Fibroblast of pulmonary artery (primary cell): ENCODE measurements at regions not wholly inside any gene's neighbourhood (a gene's known extent, or its start where the extent isn't known, plus 50 kb on each side); places are given as distances from the start of the nearest gene placed in this dataset.

Source experiments
- DNase-seq: peaks from one replicate; pipeline ENCODE4 v3.0.0-alpha.2; 2010; ENCODE audit warnings: low read depth
- H3K4me3 ChIP-seq: replicated peaks from 2 replicates; pipeline ENCODE4 v1.5.1; 2011; ENCODE audit warnings: low read depth, mild to moderate bottlenecking, control low read depth, low read length, moderate library complexity
- TF ChIP-seq, protein P1 (sequence below): IDR thresholded peaks from 2 replicates; pipeline ENCODE4 v1.5.1; 2011; ENCODE audit warnings: mild to moderate bottlenecking, control low read depth, low read length, inconsistent platforms; ENCODE audit errors: missing control alignments

DNA sequence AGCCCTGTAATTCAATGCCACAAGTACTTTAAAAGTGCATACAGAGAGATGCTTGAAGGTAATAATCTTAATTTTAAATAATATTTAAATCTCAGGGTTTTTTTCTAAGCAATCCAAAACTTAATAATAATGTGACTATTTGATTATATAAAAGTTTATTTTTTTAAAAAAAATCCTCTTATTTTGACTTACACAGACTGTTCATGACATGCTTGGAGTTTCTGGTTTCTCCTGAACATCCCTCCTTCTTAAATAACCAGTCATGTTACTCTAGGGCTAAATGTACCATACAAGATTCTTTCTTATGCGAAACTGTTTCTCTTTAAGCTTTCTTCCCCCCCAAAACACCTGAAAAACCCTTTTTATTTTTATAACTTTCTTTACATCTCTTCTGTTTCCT, 58.2 kb upstream of the SLC2A13 start:
- DNase-seq: no peak
- TF ChIP-seq, protein P1, sequence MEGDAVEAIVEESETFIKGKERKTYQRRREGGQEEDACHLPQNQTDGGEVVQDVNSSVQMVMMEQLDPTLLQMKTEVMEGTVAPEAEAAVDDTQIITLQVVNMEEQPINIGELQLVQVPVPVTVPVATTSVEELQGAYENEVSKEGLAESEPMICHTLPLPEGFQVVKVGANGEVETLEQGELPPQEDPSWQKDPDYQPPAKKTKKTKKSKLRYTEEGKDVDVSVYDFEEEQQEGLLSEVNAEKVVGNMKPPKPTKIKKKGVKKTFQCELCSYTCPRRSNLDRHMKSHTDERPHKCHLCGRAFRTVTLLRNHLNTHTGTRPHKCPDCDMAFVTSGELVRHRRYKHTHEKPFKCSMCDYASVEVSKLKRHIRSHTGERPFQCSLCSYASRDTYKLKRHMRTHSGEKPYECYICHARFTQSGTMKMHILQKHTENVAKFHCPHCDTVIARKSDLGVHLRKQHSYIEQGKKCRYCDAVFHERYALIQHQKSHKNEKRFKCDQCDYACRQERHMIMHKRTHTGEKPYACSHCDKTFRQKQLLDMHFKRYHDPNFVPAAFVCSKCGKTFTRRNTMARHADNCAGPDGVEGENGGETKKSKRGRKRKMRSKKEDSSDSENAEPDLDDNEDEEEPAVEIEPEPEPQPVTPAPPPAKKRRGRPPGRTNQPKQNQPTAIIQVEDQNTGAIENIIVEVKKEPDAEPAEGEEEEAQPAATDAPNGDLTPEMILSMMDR: no peak
- H3K4me3 ChIP-seq: no peak overlapping the region

DNA sequence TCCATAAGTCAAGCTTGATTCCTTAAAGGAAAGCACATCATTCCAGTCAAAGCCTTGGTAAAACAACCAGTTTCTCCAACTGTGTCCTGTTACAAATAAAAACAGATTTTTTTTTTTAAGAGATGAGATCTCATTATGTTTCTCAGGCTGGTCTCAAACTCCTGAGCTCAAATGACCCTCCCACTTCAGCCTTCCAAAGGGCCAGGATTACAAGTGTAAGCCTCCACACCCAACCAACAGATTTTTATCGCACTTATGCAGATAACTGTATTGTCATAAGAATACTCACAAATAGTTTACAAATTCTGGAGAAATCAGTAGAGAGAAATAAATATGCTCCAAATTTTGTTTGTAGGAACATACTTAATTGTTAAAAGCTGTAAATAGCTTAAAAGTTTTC, 56.2 kb upstream of the SLC2A13 start:
- TF ChIP-seq, protein P1: no peak
- no peak overlapping the region for H3K4me3 ChIP-seq
- DNase-seq: no peak

DNA sequence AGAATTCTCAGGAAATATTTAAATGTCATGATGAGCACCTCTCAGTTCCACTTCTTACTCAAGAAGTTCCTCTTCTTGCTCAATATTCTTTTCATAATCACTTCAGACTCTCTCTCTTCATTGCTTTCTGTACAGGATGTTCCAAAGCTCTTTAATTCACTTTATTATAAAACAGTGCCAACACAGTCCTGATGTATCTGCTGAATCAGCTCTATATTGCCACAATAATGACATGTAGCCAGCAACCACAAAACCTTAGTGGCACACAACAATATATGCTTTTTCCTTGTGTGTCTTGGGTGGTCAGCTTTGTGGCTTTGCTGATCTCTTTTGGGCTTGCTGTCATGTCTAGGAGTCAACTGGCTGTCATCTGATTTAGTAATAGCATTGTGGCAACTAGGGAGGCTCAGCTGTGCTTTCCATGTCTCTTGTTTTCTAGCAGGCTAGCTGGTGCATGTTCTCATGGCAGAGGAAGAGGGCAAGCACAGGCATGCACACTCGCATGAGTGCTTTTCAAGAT, 52.8 kb upstream of the SLC2A13 start:
- no peak overlapping the region for H3K4me3 ChIP-seq
- TF ChIP-seq, protein P1: no peak
- no peak for DNase-seq

DNA sequence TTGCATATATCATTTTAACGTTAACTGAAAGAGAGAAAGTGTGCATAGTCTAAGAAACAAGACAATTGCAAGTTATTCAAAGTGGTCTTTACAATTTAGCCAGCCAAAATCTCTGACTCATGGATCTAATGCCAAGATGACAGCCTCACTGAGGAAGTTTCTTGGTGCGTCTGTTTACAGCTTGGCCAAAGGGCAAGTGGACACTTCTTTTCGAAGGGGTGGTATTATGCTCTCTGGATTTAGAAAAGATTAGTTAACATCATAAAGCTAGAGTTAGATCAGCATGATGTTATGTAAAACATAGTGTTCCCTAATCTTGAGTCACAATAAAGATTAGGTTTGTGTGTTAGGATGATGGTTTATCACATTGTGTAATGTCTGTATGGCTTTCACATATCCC, 51.5 kb upstream of the SLC2A13 start:
- TF ChIP-seq, protein P1: no peak
- DNase-seq: no peak
- H3K4me3 ChIP-seq: no peak overlapping the region

DNA sequence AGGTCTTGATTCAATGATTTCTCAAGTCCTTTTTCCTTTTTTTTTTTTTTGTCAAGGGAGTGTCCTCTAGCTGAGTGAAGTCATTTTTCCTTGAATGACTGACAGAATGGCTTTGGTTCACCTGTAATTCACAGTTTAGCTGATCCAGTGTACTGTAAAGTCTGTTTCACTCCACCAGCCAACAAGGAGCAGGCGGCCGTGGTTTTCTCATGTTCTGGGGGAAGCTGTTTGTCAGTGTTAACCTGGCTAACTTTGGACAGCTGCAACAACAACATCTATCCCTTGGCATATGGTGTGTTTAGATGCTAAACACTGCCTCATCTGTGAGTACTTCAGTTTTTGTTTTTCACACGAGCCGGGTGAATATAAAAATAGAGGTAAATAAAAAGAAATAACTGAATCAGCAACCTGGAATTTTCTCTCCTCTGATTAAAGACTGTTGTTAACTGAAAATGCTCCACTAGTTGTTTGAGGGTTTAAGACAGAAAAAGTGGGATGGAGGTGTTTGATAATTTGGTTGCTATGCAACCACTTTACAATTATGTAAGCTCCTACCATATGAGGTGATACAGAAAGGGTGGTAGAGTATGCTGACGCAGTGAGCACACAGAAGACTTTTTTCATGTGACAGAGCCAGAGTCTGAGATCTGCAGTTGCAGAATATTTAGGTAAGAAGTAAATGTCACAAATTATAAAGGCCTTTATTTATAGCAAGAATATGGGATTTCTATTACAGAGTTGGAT, 50.3 kb upstream of the SLC2A13 start:
- DNase-seq: no peak
- no peak overlapping the region for H3K4me3 ChIP-seq
- TF ChIP-seq, protein P1: no peak
